K562 (cell line): ENCODE measurements at regions not wholly inside any gene's neighbourhood (a gene's known extent, or its start where the extent isn't known, plus 50 kb on each side); places are given as distances from the start of the nearest gene placed in this dataset.

Experiments used
- ATAC-seq: fragments of 200-7000 bp; cut with Tn5 transposase; 3 replicates; pipeline ENCODE4 v1.9.1; 2020; ENCODE audit warnings: moderate library complexity
- BruUV-seq: library from RNA; stranded (reverse); fragments of 400-500 nt; replicated peaks from 2 replicates; lab custom pipeline; 2021; lab: Mats Ljungman, UMichigan
- CTCF ChIA-PET: fragments of 300-600 bp; formaldehyde crosslinking; extraction: SDS; loops from one replicate; lab custom pipeline; 2021; ENCODE audit warnings: low intra/inter-chr PET ratio; lab: Yijun Ruan, JAX
- POLR2A ChIA-PET: fragments of 300-600, 350-650 bp; sonication (Branson Sonifier 250); formaldehyde crosslinking; extraction: SDS; loops from one replicate; lab custom pipeline; 2021; ENCODE audit warnings: antibody characterized with exemption, inconsistent platforms; lab: Yijun Ruan, JAX
- DNase-seq, 4 experiments: peaks; one replicate each; pipeline versions ENCODE4 v3.0.0 to v3.0.0-alpha.2; 2011 to 2018; ENCODE audit warnings: low spot score in 3 of 4, mixed read lengths in 3 of 4; ENCODE audit errors: extremely low read depth in 1 of 4
- FAIRE-seq: peaks from 2 replicates; lab custom pipeline; 2011; peaks lifted over from hg19 to GRCh38; lab: Jason Lieb, UNC
- H2AFZ ChIP-seq: 2 replicates; pipeline ENCODE4 v1.6.0; 2011; ENCODE audit warnings: low read depth, low read length, control low read depth, inconsistent platforms
- H3K27ac ChIP-seq: fragments of 200-600 bp; 3 replicates; pipeline ENCODE4 v1.8.0; 2011; ENCODE audit warnings: low read depth, mild to moderate bottlenecking, control low read depth, inconsistent platforms, low read length, moderate library complexity, mixed read lengths; ENCODE audit errors: extremely low read depth
- H3K27me3 ChIP-seq, 2 experiments: fragments of 300-600 bp in 1 of 2; 2 replicates in 1 of 2; 3 replicates in 1 of 2; pipeline versions ENCODE4 v1.6.0 to v1.8.0; 2011; ENCODE audit warnings: inconsistent platforms in 2 of 2, low read length in 2 of 2, mild to moderate bottlenecking in 1 of 2, mixed read lengths in 1 of 2, moderate library complexity in 1 of 2; ENCODE audit not compliant: control insufficient read depth in 2 of 2, insufficient read depth in 2 of 2
- H3K36me3 ChIP-seq: fragments of 300-600 bp; 3 replicates; pipeline ENCODE4 v1.8.0; 2011; ENCODE audit warnings: mild to moderate bottlenecking, low read length, inconsistent platforms; ENCODE audit not compliant: control insufficient read depth, insufficient read depth
- H3K4me1 ChIP-seq, 2 experiments: fragments of 200-600 bp in 1 of 2; replicated peaks in 1 of 2; 2 replicates in 1 of 2; 3 replicates in 1 of 2; pipeline versions ENCODE4 v1.5.1 to v1.8.0; 2011; ENCODE audit warnings: inconsistent platforms in 2 of 2, low read length in 2 of 2, mild to moderate bottlenecking in 1 of 2, mixed read lengths in 1 of 2, moderate library complexity in 1 of 2; ENCODE audit not compliant: control insufficient read depth in 2 of 2, insufficient read depth in 2 of 2
- H3K4me2 ChIP-seq: 2 replicates; pipeline ENCODE4 v1.6.1; 2011; ENCODE audit warnings: low read length, control low read depth, inconsistent platforms, mixed read lengths; ENCODE audit not compliant: insufficient read depth
- H3K4me3 ChIP-seq: fragments of 200-600 bp; sonication (generic), shearing (Covaris generic); 2 replicates; pipeline ENCODE4 v1.5.1; 2016; ENCODE audit warnings: control low read depth, inconsistent platforms
- H3K79me2 ChIP-seq: fragments of 200-600 bp; 3 replicates; pipeline ENCODE4 v1.8.0; 2011; ENCODE audit warnings: low read length, inconsistent platforms; ENCODE audit not compliant: control insufficient read depth, insufficient read depth
- H3K9ac ChIP-seq, 2 experiments: 2 replicates each; pipeline versions ENCODE4 v1.6.0 to v1.6.1; 2011; ENCODE audit warnings: low read depth in 2 of 2, low read length in 2 of 2, control low read depth in 1 of 2, inconsistent platforms in 1 of 2, mild to moderate bottlenecking in 1 of 2, mixed read lengths in 1 of 2; ENCODE audit not compliant: insufficient read depth in 1 of 2
- H3K9me1 ChIP-seq: one replicate; pipeline ENCODE4 v1.6.0; 2011; ENCODE audit warnings: inconsistent platforms, mild to moderate bottlenecking, low read length, moderate library complexity; ENCODE audit not compliant: control insufficient read depth, insufficient read depth
- H3K9me3 ChIP-seq: replicated peaks from 2 replicates; pipeline ENCODE4 v1.5.1; 2011; ENCODE audit warnings: low read depth, low read length, inconsistent platforms; ENCODE audit not compliant: control insufficient read depth, insufficient read depth
- H4K20me1 ChIP-seq: replicated peaks from 2 replicates; pipeline ENCODE4 v1.6.1; 2011; ENCODE audit warnings: low read length, inconsistent platforms, mixed read lengths; ENCODE audit not compliant: control insufficient read depth, insufficient read depth
- ETV1 ChIP-seq: fragments of 450-650 bp; conservative IDR thresholded peaks from 2 replicates; pipeline ENCODE4 v1.6.1; 2016; ENCODE audit warnings: missing genetic modification characterization, control low read depth, low read depth, missing compliant biosample characterization
- FUS ChIP-seq: fragments of 200-400 bp; formaldehyde crosslinking; optimal IDR thresholded peaks from 2 replicates; pipeline ENCODE3; 2017; ENCODE audit warnings: low read depth, low read length
- HNRNPL ChIP-seq: fragments of 200-400 bp; formaldehyde crosslinking; IDR thresholded peaks from 2 replicates; pipeline ENCODE4 v1.6.1; 2017; ENCODE audit warnings: low read depth, mild to moderate bottlenecking, low read length
- HNRNPUL1 ChIP-seq: fragments of 200-400 bp; formaldehyde crosslinking; IDR thresholded peaks from 2 replicates; pipeline ENCODE4 v1.6.1; 2017; ENCODE audit warnings: low read length
- OTX1 ChIP-seq: fragments of 450-650 bp; formaldehyde crosslinking; IDR thresholded peaks from 2 replicates; pipeline ENCODE4 v1.4.0; 2022; ENCODE audit warnings: mild to moderate bottlenecking
- POLR2H ChIP-seq: IDR thresholded peaks from 2 replicates; pipeline ENCODE4 v1.6.1; 2016; ENCODE audit warnings: missing genetic modification characterization, low read depth, mild to moderate bottlenecking, control low read depth, missing compliant biosample characterization, moderate library complexity
- PTBP1 ChIP-seq: fragments of 200-400 bp; formaldehyde crosslinking; IDR thresholded peaks from 2 replicates; pipeline ENCODE4 v1.6.1; 2017; ENCODE audit warnings: low read depth, low read length
- SMARCA5 ChIP-seq: fragments of 450-650 bp; IDR thresholded peaks from 2 replicates; pipeline ENCODE4 v1.6.1; 2016
- TEAD4 ChIP-seq, 2 experiments: sonication (generic) in 1 of 2; formaldehyde crosslinking in 1 of 2; IDR thresholded peaks; 2 replicates each; pipeline versions ENCODE4 v1.6.1 to v1.8.0; 2012 to 2022; ENCODE audit warnings: borderline replicate concordance in 1 of 2, inconsistent platforms in 1 of 2, low read length in 1 of 2, mild to moderate bottlenecking in 1 of 2, missing genetic modification reagents in 1 of 2
- YBX1 ChIP-seq: fragments of 450-650 bp; IDR thresholded peaks from 2 replicates; pipeline ENCODE4 v1.7.1; 2016; ENCODE audit warnings: mild to moderate bottlenecking
- ZNF277 ChIP-seq: fragments of 250-450 bp; sonication (Bioruptor Pico); IDR thresholded peaks from 2 replicates; pipeline ENCODE4 v1.8.0; 2022; ENCODE audit warnings: inconsistent platforms, mild to moderate bottlenecking, moderate library complexity, borderline replicate concordance
- ZNF354B ChIP-seq: fragments of 250-450 bp; sonication (Bioruptor Pico); IDR thresholded peaks from 2 replicates; pipeline ENCODE4 v1.4.0; 2020
- ZNF449 ChIP-seq: fragments of 250-450 bp; sonication (Bioruptor Pico); IDR thresholded peaks from 2 replicates; pipeline ENCODE4 v1.8.0; 2022; ENCODE audit warnings: moderate library complexity, mild to moderate bottlenecking, inconsistent platforms
- ZNF785 ChIP-seq: fragments of 250-450 bp; sonication (Bioruptor Pico); IDR thresholded peaks from 2 replicates; pipeline ENCODE4 v1.4.0; 2020; ENCODE audit warnings: mild to moderate bottlenecking
- WGBS: fragments of 100-300 bp; shearing (Covaris generic); methylation state at CpG from one replicate; pipeline ENCODE4 v1.1.6; 2016; ENCODE audit warnings: low coverage, mixed read lengths; ENCODE audit not compliant: insufficient coverage; ENCODE audit errors: missing lambda C conversion rate; 5-methylcytosine and 5-hydroxymethylcytosine counted together
- in situ Hi-C: fragments of 300-500 bp; cut with MboI; formaldehyde crosslinking; loops from 4 replicates; pipeline ENCODE4 v1.15.0; 2018; ENCODE audit warnings: inconsistent platforms, mixed read lengths
- intact Hi-C: fragments of 100-400 bp; cut with micrococcal nuclease; formaldehyde crosslinking; loops from 2 replicates; pipeline ENCODE4 v1.14.2; 2022

DNA sequence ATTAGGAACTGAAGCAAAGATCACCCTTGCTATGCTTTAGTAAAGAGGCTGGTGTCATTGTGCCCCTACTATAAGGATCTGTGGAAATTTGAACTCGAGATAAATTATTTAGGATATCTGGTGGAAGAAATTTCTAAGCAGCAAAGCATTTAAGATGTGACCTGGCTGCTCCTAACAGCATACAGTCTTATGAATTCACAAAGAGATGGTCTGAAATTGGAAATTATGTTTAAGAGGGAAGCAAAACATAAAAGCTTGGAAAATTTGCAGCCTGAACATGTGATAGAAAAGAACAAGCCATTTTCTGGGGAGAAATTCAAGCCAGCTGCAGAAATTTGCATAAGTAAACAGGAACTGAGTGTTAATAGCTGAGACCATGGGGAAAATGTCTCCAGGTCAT is 223.7 kb downstream of the FBXO4 start:
- CTCF ChIA-PET: no interaction called here
- 0% methylated on average over 1 of the region's 1 CpG for WGBS
- DNase-seq (no peak), ATAC-seq (no peak), FAIRE-seq (no peak)
- Histone ChIP-seq H3K79me2 (no peaks in the 10 kb centered on the region), H3K27ac (no peak overlapping the region), H3K27me3 (no peaks in the 10 kb centered on the region), H2AFZ (no peak overlapping the region), H3K9me1 (no peaks in the 10 kb centered on the region), H3K4me2 (no peak overlapping the region), H3K9me3 (no peaks in the 10 kb centered on the region; the same call in 1 of the 2 replicates), H3K4me3 (no peak overlapping the region), H3K36me3 (no peaks in the 10 kb centered on the region), H3K4me1 (no peaks in the 10 kb centered on the region), H4K20me1 (no peaks in the 10 kb centered on the region), H3K9ac (no peak overlapping the region)
- intact Hi-C loops (no loop called here), in situ Hi-C loops (no loop called here)
- BruUV-seq: no TSS peak
- TF ChIP-seq ZNF449 (CRISPR knock-in tag): no peak
- no peak for TF ChIP-seq ZNF354B (CRISPR knock-in tag)
- TF ChIP-seq PTBP1: no peak
- no peak for TF ChIP-seq SMARCA5
- no peak for TF ChIP-seq POLR2H (tag)
- TF ChIP-seq ETV1 (tag): no peak
- TF ChIP-seq TEAD4 (IDR thresholded peaks at IDR 0.05; ENCODE audit: low read length): no peak
- no peak for TF ChIP-seq TEAD4 (CRISPR knock-in tag; IDR thresholded peaks at IDR 0.05; ENCODE audit: borderline replicate concordance)
- TF ChIP-seq HNRNPL: no peak
- no peak for TF ChIP-seq OTX1 (CRISPR knock-in tag)
- no peak for TF ChIP-seq YBX1
- TF ChIP-seq FUS: no peak
- no peak for TF ChIP-seq ZNF785 (CRISPR knock-in tag)
- TF ChIP-seq ZNF277 (CRISPR knock-in tag): no peak
- TF ChIP-seq HNRNPUL1: no peak
- POLR2A ChIA-PET: no interaction called here
